ENCODE measurements at regions not wholly inside any gene's neighbourhood (a gene's known extent, or its start where the extent isn't known, plus 50 kb on each side); places are given as distances from the start of the nearest gene placed in this dataset.

- TF ChIP-seq POLR2AphosphoS5 (IDR thresholded peaks at IDR 0.05; ENCODE audit: low read depth, low read length), result no peak
- no peak for TF ChIP-seq POLR2A (IDR thresholded peaks at IDR 0.05; ENCODE audit: low read depth, low read length)
- no peak for TF ChIP-seq PAX5 (IDR thresholded peaks at IDR 0.05; ENCODE audit: insufficient read depth, low read length, severe bottlenecking)
These were observed 1042.0 kb downstream of the DNAJB9 start for GRCh38 chr7:109611656-109612055.

Data from GM12891 (cell line).